Suprapubic skin (tissue), 4 donors: ENCODE measurements at regions not wholly inside any gene's neighbourhood (a gene's known extent, or its start where the extent isn't known, plus 50 kb on each side); places are given as distances from the start of the nearest gene placed in this dataset.

Source experiments
- DNase-seq, 2 donors: peaks; one replicate each; pipeline ENCODE4 v3.0.0-alpha.2; 2019; ENCODE audit warnings: low spot score in 2 of 2
- H3K27ac ChIP-seq: fragments of 200-600 bp; sonication (generic); one replicate; pipeline ENCODE4 v1.5.1; 2019
- H3K27me3 ChIP-seq: fragments of 200-600 bp; sonication (generic); one replicate; pipeline ENCODE4 v1.5.1; 2019
- H3K36me3 ChIP-seq: fragments of 200-600 bp; sonication (generic); one replicate; pipeline ENCODE4 v1.5.1; 2019
- H3K4me1 ChIP-seq: fragments of 200-600 bp; sonication (generic); one replicate; pipeline ENCODE4 v1.5.1; 2019
- H3K4me3 ChIP-seq: fragments of 200-600 bp; sonication (generic); one replicate; pipeline ENCODE4 v1.5.1; 2019; ENCODE audit warnings: mild to moderate bottlenecking
- H3K9me3 ChIP-seq: fragments of 200-600 bp; sonication (generic); one replicate; pipeline ENCODE4 v1.5.1; 2019
- EP300 ChIP-seq: sonication (generic); formaldehyde crosslinking; IDR thresholded peaks from one replicate; pipeline ENCODE4 v1.6.1; 2017; ENCODE audit warnings: antibody characterized with exemption
- POLR2A ChIP-seq, 2 donors: fragments of 450-650 bp; IDR thresholded peaks; one replicate each; pipeline ENCODE4 v1.6.1; 2017; ENCODE audit warnings: antibody characterized with exemption in 2 of 2, mild to moderate bottlenecking in 2 of 2, moderate library complexity in 2 of 2
- POLR2AphosphoS5 ChIP-seq, 3 donors: sonication (generic); formaldehyde crosslinking; IDR thresholded peaks; one replicate each; pipeline ENCODE4 v1.6.1; 2017; ENCODE audit warnings: antibody characterized with exemption in 3 of 3
- WGBS: methylation state at CpG from one replicate; pipeline ENCODE4 v1.1.5; 2018; 5-methylcytosine and 5-hydroxymethylcytosine counted together
- TF ChIP-seq, protein P1 (sequence below), 2 donors: fragments of 200-600 bp in 1 of 2; fragments of 450-650 bp in 1 of 2; sonication (generic) in 1 of 2; IDR thresholded peaks; one replicate each; pipeline ENCODE4 v1.5.1; 2016 to 2019; ENCODE audit warnings: antibody characterized with exemption in 2 of 2, mild to moderate bottlenecking in 1 of 2, moderate library complexity in 1 of 2

DNA sequence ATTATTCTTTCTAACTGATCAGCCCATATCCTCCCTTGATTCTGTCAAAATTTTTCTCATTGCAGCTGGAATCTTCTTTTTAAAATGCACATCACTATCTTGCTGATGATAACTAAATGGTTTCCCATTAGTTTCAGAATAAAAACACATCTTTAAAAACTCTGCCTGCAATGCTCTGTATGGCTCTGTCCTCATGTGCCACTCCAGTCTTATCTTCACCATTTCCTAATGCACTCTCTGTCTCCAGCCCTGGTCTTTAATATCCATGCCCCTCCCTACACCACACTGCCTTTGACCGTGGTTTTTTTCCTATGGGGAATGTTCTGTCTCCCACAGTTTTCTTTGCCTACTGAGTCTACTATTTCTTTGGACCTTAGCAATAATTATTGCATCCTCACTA lies 244.1 kb upstream of the ARSJ start:
- no peak overlapping the region for H3K4me3 ChIP-seq
- no peak for DNase-seq
- H3K27ac ChIP-seq, result no peak overlapping the region
- 45% methylated on average over 1 of the region's 1 CpG for WGBS
- H3K36me3 ChIP-seq, result no peaks in the 10 kb centered on the region
- no peaks in the 10 kb centered on the region for H3K4me1 ChIP-seq
- no peak for TF ChIP-seq POLR2A (IDR thresholded peaks at IDR 0.05)
- TF ChIP-seq, protein P1, sequence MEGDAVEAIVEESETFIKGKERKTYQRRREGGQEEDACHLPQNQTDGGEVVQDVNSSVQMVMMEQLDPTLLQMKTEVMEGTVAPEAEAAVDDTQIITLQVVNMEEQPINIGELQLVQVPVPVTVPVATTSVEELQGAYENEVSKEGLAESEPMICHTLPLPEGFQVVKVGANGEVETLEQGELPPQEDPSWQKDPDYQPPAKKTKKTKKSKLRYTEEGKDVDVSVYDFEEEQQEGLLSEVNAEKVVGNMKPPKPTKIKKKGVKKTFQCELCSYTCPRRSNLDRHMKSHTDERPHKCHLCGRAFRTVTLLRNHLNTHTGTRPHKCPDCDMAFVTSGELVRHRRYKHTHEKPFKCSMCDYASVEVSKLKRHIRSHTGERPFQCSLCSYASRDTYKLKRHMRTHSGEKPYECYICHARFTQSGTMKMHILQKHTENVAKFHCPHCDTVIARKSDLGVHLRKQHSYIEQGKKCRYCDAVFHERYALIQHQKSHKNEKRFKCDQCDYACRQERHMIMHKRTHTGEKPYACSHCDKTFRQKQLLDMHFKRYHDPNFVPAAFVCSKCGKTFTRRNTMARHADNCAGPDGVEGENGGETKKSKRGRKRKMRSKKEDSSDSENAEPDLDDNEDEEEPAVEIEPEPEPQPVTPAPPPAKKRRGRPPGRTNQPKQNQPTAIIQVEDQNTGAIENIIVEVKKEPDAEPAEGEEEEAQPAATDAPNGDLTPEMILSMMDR (IDR thresholded peaks at IDR 0.05), result no peak
- TF ChIP-seq POLR2AphosphoS5 (IDR thresholded peaks at IDR 0.05), result no peak
- TF ChIP-seq EP300, result no peak
- H3K27me3 ChIP-seq, result no peaks in the 10 kb centered on the region
- no peaks in the 10 kb centered on the region for H3K9me3 ChIP-seq

DNA sequence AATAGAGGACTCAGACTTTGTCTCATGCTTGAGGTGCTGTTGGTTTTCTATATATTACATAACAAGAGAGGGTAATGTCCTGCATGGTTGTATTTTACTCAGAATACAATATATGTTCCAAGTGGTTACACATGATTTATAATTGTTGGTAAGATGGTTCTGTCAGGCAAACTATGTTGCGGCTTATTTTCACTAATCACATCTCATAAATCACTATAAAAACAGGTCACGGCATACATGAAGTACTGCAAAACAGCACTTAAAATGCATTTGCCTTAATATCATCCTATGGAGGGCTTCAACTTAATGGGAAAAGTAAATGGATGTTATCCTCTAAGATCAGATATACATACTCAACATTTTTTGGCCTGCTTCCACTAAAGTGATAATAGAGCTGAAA lies 246.0 kb upstream of the ARSJ start:
- DNase-seq, result no peak
- 46% methylated on average over 2 of the region's 2 CpGs for WGBS

DNA sequence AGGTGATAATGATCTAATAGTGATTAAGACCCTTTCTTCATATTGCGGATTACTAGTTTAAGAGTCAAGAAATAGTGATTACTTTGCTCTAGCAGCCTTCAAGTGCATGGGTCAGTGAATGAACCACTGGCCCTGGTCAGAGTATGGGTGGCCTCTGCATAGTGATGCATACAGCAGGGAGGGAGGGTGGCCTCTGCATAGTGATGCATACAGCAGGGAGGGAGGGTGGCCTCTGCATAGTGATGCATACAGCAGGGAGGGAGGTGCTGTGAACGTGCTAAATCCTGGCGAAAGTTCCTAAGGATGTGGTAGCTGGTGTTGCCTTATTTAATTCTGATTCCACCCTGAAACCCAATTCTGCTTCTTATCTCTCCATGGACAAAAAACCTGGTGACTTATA lies 246.7 kb upstream of the ARSJ start:
- H3K27me3 ChIP-seq, result no peaks in the 10 kb centered on the region
- no peak overlapping the region for H3K27ac ChIP-seq
- DNase-seq, result no peak
- TF ChIP-seq, protein P1 (IDR thresholded peaks at IDR 0.05), result no peak
- TF ChIP-seq EP300 (no peak), POLR2AphosphoS5 (IDR thresholded peaks at IDR 0.05) (no peak), POLR2A (IDR thresholded peaks at IDR 0.05) (no peak)
- WGBS, result 60% methylated on average over 3 of the region's 3 CpGs
- H3K4me1 ChIP-seq, result no peaks in the 10 kb centered on the region
- no peak overlapping the region for H3K4me3 ChIP-seq
- no peaks in the 10 kb centered on the region for H3K9me3 ChIP-seq
- no peaks in the 10 kb centered on the region for H3K36me3 ChIP-seq

More for the DNA sequence above, 246.0 kb upstream of the ARSJ start:
- Histone ChIP-seq H3K4me3 (no peak overlapping the region), H3K9me3 (no peaks in the 10 kb centered on the region), H3K36me3 (no peaks in the 10 kb centered on the region), H3K27me3 (no peaks in the 10 kb centered on the region), H3K4me1 (no peaks in the 10 kb centered on the region), H3K27ac (no peak overlapping the region)
- no peak for TF ChIP-seq POLR2A (IDR thresholded peaks at IDR 0.05)
- no peak for TF ChIP-seq POLR2AphosphoS5 (IDR thresholded peaks at IDR 0.05)
- TF ChIP-seq EP300, result no peak
- TF ChIP-seq, protein P1 (IDR thresholded peaks at IDR 0.05), result no peak

DNA sequence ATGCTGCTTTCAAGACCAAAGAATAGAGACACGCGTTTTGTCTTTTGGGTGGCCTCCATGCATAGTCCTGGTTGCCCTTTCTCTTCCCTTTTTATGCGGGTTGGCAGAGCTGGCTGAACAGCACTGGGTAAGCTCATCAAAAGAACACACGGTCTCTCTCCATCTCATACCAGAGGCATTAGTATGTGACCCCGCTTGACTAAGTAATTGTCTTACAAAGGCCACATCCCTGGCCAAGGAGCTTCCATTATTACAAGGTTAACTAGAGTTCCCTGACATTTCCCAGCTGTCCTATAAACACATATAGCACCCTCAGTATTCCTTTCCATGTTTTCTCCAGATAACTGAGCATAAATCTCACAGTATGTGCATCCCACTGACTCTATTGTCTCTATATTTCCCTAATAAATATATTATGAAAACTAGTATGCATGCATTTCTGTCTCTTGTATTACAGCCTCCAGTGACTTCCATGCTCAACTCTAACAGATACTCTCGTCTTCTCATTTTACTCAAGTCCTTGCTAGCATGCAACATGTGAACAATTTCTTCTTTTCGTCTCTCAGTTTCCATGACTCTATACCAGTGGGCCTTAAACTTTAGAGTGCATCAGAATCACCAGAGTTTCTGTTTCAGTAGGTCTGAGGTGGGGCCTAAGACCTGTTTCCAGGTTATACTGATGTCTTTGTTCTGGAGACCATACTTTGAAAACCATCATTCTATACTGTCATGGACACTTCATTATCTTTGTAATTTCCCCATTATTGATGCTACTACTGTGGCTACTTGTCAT lies 247.7 kb upstream of the ARSJ start:
- WGBS, result 95% methylated on average over 7 of the region's 7 CpGs
- Histone ChIP-seq H3K27me3 (no peaks in the 10 kb centered on the region), H3K9me3 (no peaks in the 10 kb centered on the region), H3K27ac (no peak overlapping the region), H3K4me3 (no peak overlapping the region), H3K36me3 (no peaks in the 10 kb centered on the region), H3K4me1 (no peaks in the 10 kb centered on the region)
- no peak for DNase-seq
- TF ChIP-seq POLR2AphosphoS5 (IDR thresholded peaks at IDR 0.05) (no peak), POLR2A (IDR thresholded peaks at IDR 0.05) (no peak)

DNA sequence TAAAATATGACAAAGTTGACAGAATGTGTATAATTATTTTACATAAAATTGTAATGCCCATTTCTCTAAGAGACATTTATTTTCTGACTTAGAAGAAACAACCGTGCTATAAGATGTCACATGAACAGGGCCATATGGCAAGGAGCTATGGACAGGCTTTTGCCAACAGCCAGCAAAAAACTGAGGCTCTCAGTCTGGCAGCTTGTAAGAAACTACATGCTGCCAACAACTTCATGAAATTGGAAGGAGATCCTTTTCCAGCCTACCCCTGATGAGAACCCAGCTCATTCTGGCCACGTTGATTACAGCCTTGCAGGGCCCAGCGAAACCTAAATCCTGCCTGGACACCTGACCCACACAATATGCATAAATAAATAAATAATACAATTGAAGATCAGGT lies 250.3 kb upstream of the ARSJ start:
- 80% methylated on average over 3 of the region's 3 CpGs for WGBS

More for the DNA sequence above, 250.3 kb upstream of the ARSJ start:
- H3K4me1 ChIP-seq, result no peaks in the 10 kb centered on the region
- DNase-seq, result no peak
- no peak for TF ChIP-seq POLR2A (IDR thresholded peaks at IDR 0.05)
- no peak for TF ChIP-seq EP300
- TF ChIP-seq POLR2AphosphoS5 (IDR thresholded peaks at IDR 0.05), result no peak
- TF ChIP-seq, protein P1 (IDR thresholded peaks at IDR 0.05), result no peak
- H3K27me3 ChIP-seq, result no peaks in the 10 kb centered on the region
- H3K36me3 ChIP-seq, result no peaks in the 10 kb centered on the region
- H3K27ac ChIP-seq, result no peak overlapping the region
- H3K4me3 ChIP-seq, result no peak overlapping the region
- H3K9me3 ChIP-seq, result no peaks in the 10 kb centered on the region
